Ureter (tissue), 1 donor: ENCODE measurements at regions not wholly inside any gene's neighbourhood (a gene's known extent, or its start where the extent isn't known, plus 50 kb on each side); places are given as distances from the start of the nearest gene placed in this dataset.

Experiments used
- DNase-seq: peaks from one replicate; pipeline ENCODE4 v3.0.0-alpha.2; 2020; ENCODE audit warnings: low spot score
- donor health status: DM: yes; HTN: yes; CAD: no.

DNA sequence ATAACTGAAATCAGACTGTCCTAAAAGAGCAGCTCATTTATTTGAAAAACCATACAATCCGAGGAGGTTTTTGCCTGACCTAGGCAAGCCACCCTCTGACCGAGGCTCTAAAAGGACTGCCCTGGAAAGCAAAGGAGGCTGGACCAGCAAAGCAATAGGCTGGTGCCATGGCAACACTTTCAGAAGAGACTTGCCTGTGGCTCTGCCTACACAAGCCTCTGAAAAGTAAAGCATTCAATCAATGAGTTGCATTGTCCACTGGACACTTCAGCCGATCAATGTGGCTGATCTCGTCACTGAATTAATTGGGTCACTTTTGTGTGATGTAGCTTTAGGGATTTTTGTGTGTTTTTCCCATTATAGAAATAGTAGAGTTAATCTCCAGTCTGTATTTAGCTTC lies 99.1 kb upstream of the SEMA6D start:
- DNase-seq = no peak

DNA sequence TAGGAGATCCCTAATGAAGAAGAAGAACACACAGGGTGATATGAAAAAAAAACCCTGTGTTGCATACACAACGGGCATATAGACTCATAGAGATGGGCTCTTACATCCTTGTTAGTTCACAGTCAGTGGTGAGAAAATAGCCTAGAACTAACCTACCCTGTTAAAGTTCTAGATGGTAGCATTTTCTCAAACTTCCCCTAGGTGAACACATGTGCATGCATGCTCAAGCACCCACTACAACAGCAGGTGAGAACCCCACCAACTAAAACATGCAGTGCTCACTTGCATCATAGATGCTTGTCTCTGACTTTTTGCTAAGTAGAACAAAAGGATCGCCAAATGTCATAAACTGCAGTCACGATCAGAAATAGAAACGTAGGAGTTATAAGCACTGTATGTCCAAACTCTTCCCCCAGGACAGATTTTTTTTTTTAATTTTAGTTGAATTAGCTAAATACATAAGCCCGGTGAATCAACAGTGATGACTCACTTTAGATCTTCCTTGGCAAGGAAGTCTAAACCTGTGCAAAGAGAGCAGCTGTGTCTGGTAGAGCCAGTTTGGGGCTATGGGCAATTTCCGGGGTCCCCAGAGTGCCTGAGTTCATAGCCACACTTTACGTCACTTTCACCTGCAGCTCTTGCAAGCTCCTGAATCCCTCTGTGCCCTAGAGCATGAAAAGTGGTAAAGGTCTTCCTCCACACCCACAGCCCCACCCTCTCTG lies 96.2 kb upstream of the SEMA6D start:
- peak; percentile 45 for DNase-seq

GRCh38 chr15:47622055-47622454 lies 95.2 kb upstream of the SEMA6D start:
- DNase-seq = no peak

DNA sequence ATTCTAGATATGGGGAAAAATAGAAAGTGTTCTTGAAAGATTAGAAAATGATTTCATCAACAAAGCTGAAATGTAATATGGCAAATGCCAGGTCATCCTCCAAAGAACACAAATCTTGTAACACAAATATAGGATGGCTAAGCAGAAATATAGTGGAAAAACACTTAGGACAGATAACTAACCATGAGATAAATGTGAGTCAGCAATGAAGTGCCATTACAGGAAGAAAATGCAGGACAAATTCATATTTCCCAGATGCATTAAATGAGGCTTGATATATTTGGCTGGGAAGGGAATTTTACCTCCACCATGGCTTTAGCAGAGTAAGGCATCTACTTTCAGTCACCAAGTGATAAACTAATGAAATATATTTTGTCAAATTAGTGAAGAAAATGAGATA lies 92.8 kb upstream of the SEMA6D start:
- no peak for DNase-seq

DNA sequence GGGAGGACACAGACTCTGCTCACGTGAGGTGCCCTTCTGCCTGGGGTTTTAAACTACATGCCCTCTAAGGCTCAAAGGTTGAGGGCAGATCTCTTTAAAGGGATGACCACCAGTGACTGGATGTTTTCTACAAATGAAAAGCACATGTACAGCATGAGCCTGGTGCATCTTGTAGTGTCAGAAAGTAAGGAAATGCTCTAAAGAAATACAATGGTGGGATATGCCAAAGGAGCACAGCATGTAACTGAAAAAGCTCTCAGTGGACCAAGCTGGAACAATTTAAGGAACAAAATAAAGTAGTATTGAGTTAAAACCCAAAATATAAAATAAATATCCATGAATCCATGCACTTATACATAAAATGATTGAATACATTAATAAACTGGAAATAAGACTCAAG lies 78.3 kb upstream of the SEMA6D start:
- DNase-seq = no peak

GRCh38 chr15:47640079-47640478 lies 77.2 kb upstream of the SEMA6D start:
- DNase-seq = no peak

DNA sequence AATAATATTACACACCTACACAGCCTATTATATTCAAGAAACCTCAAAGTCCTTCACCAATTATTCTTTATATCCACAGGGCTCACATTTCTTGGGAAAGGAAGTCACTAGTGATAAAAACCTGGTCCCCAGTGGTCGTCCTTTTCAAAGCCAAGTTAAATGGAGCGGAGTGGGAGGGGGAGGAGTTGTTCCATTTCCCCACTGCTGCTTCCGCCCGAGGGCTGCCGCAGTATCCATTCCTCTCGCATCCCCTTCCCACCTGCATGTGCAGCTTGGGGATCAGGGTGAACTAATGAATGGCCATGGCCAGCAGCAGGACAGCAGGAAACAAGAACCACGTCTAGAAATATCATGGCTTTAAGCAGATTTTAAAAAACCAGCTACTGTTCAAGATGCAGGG lies 76.4 kb upstream of the SEMA6D start:
- no peak for DNase-seq

DNA sequence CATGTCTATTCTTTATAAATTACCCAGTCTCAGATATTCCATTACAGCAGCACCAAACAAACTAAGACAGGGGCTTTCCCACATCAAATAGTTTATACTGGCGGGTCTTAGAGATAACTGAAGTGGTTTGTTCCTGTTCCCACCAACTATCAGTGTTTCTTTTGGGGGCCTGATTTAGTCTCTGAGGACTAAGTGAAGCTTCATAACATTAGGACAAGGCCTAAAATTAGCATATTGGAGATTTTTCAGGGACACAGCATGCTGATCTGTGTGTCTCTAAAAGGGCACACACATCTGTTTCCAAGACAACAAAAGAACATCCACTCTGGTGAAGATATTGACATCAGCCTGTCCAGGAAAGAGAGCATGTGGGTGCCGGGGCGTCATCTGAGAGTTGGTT lies 72.6 kb upstream of the SEMA6D start:
- DNase-seq = no peak

- DNase-seq = no peak
Measured at GRCh38 chr15:47650564-47650963, 66.7 kb upstream of the SEMA6D start.

- DNase-seq = no peak
Measured at GRCh38 chr15:47652328-47652727, 65.0 kb upstream of the SEMA6D start.

DNA sequence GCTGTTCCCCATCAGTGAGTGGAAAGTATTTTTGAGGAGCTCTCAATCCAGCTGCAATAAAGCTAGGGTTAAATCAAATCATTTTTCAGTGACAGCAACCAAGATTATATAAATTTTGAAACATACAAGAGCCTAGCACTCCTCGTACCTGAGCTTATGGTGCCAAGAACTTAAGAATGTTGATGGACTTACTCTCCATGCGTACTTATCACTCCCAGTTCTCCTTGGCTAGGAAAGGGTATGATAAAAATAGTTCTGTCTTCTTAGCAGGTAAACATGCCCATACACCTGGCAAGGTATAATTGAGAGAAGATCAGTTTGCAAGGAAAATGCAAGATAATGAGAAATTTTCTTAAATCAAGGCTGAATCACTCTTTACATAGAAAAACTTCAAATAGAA lies 64.5 kb upstream of the SEMA6D start:
- no peak for DNase-seq

DNA sequence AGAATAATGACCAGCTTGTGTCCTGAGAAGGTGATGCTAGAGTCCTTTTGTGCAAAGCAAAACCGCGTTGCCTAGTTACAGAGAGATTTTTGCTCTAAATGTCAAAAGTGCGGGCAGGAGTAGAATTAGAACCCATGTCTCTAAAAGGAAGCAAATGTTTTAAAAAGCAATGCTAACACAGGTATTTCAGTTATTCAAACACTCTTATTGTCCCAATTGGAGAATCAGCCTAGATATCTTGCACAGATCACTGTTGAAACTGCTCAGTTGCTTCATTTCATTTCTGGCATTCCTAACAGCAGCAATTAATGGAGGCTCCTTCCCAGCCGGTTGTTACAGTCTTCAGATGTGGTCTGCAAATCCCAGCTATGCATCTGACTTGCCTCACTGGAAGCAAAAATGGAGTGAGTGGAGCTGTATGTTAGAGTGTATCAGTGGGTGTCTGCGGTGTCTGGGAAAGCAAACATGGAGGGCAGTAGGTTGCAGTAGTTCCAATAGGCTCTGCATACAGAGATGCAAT lies 55.6 kb upstream of the SEMA6D start:
- DNase-seq = no peak

- DNase-seq = no peak
Measured at GRCh38 chr15:47663101-47663500, 54.2 kb upstream of the SEMA6D start.
